Limb (tissue), 2 donors: ENCODE measurements at regions not wholly inside any gene's neighbourhood (a gene's known extent, or its start where the extent isn't known, plus 50 kb on each side); places are given as distances from the start of the nearest gene placed in this dataset.

Experiments
- DNase-seq, 2 donors: peaks; one replicate each; pipeline ENCODE4 v3.0.0-alpha.2; 2016; ENCODE audit errors: extremely low spot score in 2 of 2

GRCh38 chr4:135605076-135605475, 1403.5 kb upstream of the PABPC4L start:
- no peak for DNase-seq

GRCh38 chr4:135604531-135604930, 1402.9 kb upstream of the PABPC4L start:
- DNase-seq: no peak

DNA sequence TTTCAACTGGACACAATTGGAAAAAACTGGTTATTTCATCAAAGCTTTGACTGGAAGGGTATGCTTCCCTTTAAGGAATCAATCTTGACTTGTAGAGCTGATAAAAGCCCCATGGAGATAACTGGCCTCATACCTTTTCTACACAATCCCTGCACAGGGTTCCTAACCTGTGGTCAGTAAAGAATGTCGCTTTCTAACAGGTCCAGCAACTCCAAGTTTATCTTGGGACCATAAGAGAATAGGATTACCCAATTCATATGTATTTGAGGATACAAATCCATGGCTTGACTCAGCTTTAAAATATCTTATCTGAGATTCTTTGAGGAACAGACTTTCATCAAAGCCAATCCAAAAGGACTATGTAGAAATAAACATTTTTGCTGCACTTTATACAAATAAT, 1399.8 kb upstream of the PABPC4L start:
- DNase-seq: no peak

- DNase-seq: no peak
Measured at GRCh38 chr4:135598151-135598550, 1396.6 kb upstream of the PABPC4L start.

- no peak for DNase-seq
Measured at GRCh38 chr4:135594521-135594920, 1392.9 kb upstream of the PABPC4L start.

DNA sequence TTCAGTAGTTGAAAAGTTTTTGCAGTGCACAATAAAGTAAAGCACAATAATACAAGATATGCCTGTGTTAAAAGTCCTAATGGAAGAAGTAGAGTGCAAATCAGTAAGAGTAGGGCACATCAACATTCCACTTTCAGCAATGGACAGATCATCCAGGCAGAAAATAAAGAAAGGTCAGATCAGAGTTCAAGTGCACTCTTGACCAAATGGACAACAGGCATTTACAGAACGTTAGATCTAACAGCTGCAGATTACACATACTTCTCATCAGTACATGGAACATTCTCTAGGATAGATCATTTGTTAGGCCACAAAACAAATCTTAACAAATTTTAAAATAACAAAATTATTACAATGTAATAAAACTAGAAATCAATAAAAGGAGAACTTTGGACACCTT, 1373.5 kb upstream of the PABPC4L start:
- DNase-seq: no peak

DNA sequence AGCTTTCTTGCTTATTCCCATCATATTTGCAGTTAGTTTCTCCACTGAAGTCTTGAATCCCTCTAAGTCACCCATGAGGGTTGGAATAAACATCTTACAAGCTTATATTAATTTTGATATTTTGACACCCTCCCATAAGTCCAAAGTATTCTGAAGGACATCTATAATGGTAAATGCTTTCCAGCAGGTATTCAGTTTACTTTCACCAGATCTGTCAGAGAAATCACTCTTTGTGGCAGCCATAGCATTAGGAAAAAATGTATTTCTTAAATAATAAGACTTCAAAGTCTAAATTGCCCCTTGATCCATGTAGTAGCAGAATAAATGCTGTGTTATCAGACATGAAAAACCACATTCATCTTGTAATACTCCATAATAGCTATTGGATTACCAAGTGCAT, 1371.7 kb upstream of the PABPC4L start:
- no peak for DNase-seq

GRCh38 chr4:135564090-135564489, 1362.5 kb upstream of the PABPC4L start:
- DNase-seq: no peak

GRCh38 chr4:135553213-135553612, 1351.6 kb upstream of the PABPC4L start:
- no peak for DNase-seq

DNA sequence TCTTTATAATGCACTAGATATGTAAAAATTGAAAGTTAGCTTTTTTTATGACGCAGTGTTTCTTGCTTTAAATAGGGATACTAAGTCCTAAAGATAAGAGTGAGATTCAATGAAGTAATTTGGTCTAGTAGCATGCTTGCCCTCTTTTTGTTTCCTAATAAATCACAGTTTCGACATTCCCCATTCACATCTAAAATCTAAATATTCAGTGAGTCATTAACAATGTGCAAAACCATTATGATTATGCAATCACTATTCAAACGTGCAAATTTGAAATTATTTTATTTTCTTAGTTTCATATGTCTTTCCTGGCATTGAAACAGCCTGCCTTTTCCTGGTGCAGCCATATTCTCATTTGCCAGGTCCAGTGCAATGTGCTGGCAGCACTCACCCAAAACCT, 1350.5 kb upstream of the PABPC4L start:
- DNase-seq: no peak

GRCh38 chr4:135548711-135549110, 1347.1 kb upstream of the PABPC4L start:
- no peak for DNase-seq

- no peak for DNase-seq
Measured at GRCh38 chr4:135545616-135546317, 1344.2 kb upstream of the PABPC4L start.

- DNase-seq: no peak
Measured at GRCh38 chr4:135538698-135539097, 1337.1 kb upstream of the PABPC4L start.

GRCh38 chr4:135533053-135533452, 1331.5 kb upstream of the PABPC4L start:
- DNase-seq: no peak

DNA sequence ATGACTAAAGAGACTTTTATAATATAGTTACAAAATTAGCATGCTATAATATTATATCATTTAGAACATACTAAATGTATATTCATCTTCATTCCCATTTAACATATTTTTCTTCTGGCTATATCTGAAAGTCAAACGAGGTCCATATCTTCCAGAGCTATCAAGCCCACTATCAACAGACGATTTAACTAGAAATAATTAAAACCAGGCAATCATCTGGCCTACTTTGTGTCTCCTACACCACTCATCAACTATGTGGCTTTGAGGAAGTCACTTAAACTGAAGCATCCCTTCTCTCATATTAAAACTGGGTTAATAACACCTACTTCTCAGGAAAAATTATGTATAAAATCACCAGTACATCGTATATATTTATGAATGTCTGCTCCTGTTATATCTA, 1330.5 kb upstream of the PABPC4L start:
- no peak for DNase-seq

GRCh38 chr4:135515295-135515694, 1313.7 kb upstream of the PABPC4L start:
- no peak for DNase-seq

DNA sequence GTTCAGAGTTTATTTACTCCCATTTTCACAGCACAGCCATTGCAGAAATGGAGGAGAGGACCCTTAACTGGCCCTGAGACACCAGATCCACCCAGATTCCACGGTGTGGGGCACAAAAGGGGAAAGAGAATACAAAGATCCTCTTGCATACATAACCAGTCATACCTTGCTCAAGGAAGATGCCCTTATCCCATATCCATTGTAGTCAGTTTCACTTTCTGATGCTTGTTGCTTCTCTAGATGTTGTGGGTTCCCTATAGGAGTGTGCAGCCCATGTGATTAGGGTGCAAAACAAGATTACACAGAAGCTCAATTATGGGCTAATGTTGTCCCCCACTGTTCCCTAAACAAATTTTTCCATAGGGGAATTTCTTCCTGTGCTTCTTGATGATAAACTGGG, 1309.0 kb upstream of the PABPC4L start:
- no peak for DNase-seq

DNA sequence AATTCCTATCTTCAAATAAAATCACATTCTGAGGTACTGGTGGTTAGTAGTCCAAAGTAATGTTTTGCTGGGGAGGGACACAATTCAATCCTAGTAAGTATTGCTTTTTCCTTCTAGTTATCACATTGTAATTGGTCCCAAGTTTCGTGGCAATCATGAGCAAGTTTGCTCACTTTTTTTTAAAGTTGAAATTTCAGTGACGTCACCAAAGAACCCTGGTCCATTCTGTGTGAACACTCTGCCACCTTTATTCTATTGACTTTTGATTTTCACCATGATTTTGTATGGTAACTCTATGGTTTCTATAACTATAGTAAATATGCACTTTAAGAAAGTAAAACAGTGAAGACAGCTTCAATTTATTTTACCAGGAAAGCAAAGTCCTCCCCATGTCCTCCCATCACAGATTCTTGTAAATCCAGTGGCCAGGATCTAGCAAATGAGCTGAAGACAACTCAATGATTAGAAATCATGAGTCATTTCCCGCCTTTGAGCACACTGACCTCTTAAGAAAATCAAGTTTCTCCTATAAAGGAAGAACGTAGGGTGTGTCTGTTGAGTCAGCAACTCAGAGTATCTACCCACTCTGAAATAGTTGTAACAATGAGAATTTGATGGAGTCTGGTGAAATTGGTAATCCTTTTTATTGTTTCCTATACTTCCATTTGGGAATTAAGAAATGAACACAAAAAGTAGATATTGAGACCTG, 1306.6 kb upstream of the PABPC4L start:
- no peak for DNase-seq

- DNase-seq: no peak
Measured at GRCh38 chr4:135497563-135498152, 1296.1 kb upstream of the PABPC4L start.

GRCh38 chr4:135492439-135492838, 1290.8 kb upstream of the PABPC4L start:
- no peak for DNase-seq

- no peak for DNase-seq
Measured at GRCh38 chr4:135485371-135485770, 1283.8 kb upstream of the PABPC4L start.

GRCh38 chr4:135476272-135476671, 1274.7 kb upstream of the PABPC4L start:
- no peak for DNase-seq

- no peak for DNase-seq
Measured at GRCh38 chr4:135464311-135464710, 1262.7 kb upstream of the PABPC4L start.
